HCT116 (cell line): ENCODE measurements at regions not wholly inside any gene's neighbourhood (a gene's known extent, or its start where the extent isn't known, plus 50 kb on each side); places are given as distances from the start of the nearest gene placed in this dataset.
A peak's percentile ranks its signal among the peaks of the same experiment; 100 is the strongest.

Experiments used
- ATAC-seq: fragments of 200-7000 bp; cut with Tn5 transposase; 2 replicates; pipeline ENCODE4 v1.9.1; 2020; ENCODE audit warnings: mild to moderate bottlenecking, moderate library complexity
- BruUV-seq: library from RNA; stranded (reverse); fragments of 400-500 nt; replicated peaks from 2 replicates; lab custom pipeline; 2021; lab: Mats Ljungman, UMichigan
- CTCF ChIA-PET: fragments of 300-600 bp; sonication (Branson Sonifier 250); formaldehyde crosslinking; loops from one replicate; lab custom pipeline; 2021; ENCODE audit warnings: antibody characterized with exemption; lab: Charles Lee
- POLR2A ChIA-PET: fragments of 300-600, 350-600 bp; sonication (Branson Sonifier 250); formaldehyde crosslinking; loops from one replicate; lab custom pipeline; 2021; ENCODE audit warnings: antibody characterized with exemption; lab: Charles Lee
- RAD21 ChIA-PET, 2 experiments: fragments of 300-600 bp; sonication (Branson Sonifier 250); formaldehyde crosslinking; loops; one replicate each; lab custom pipeline; 2023; ENCODE audit warnings: low total read pairs in 2 of 2; ENCODE audit not compliant: uncharacterized antibody in 2 of 2, unreplicated experiment in 2 of 2, low non-redundant PET in 1 of 2; lab: Charles Lee
- DNase-seq: peaks from one replicate; pipeline ENCODE4 v3.0.0-alpha.2; 2010; ENCODE audit warnings: low read depth, low spot score
- H2AFZ ChIP-seq: fragments of 200-600 bp; shearing (Covaris generic), sonication (generic); 2 replicates; pipeline ENCODE4 v1.6.1; 2017; ENCODE audit warnings: low read depth, mixed run types, mixed read lengths, antibody characterized with exemption, low read length; ENCODE audit not compliant: poor library complexity, severe bottlenecking
- H3K27ac ChIP-seq: 2 replicates; pipeline ENCODE4 v1.5.1; 2012; ENCODE audit warnings: low read depth, low read length
- H3K27me3 ChIP-seq: fragments of 200-600 bp; sonication (generic); 2 replicates; pipeline ENCODE4 v1.6.1; 2016; ENCODE audit warnings: mixed run types, low read length, mixed read lengths; ENCODE audit not compliant: insufficient read depth
- H3K36me3 ChIP-seq, 2 experiments: fragments of 200-500 bp in 1 of 2; fragments of 200-600 bp in 1 of 2; sonication (Bioruptor generic) in 1 of 2; sonication (generic) in 1 of 2; 2 replicates each; pipeline versions ENCODE4 v1.5.1 to v1.6.1; 2014 to 2016; ENCODE audit warnings: low read length in 2 of 2, inconsistent platforms in 1 of 2, mixed read lengths in 1 of 2, mixed run types in 1 of 2; ENCODE audit not compliant: insufficient read depth in 2 of 2, control insufficient read depth in 1 of 2
- H3K4me1 ChIP-seq, 2 experiments: fragments of 200-600 bp in 1 of 2; sonication (generic) in 1 of 2; 2 replicates each; pipeline versions ENCODE4 v1.5.1 to v1.6.1; 2012 to 2017; ENCODE audit warnings: low read length in 2 of 2, inconsistent platforms in 1 of 2, mild to moderate bottlenecking in 1 of 2, mixed read lengths in 1 of 2, mixed run types in 1 of 2, moderate library complexity in 1 of 2; ENCODE audit not compliant: insufficient read depth in 2 of 2, control insufficient read depth in 1 of 2
- H3K4me2 ChIP-seq: fragments of 200-600 bp; sonication (generic); 2 replicates; pipeline ENCODE4 v1.6.1; 2017; ENCODE audit warnings: mixed run types, low read length, mixed read lengths
- H3K4me3 ChIP-seq, 2 experiments: fragments of 200-600 bp in 1 of 2; sonication (generic) in 1 of 2; replicated peaks in 1 of 2; 2 replicates each; pipeline ENCODE4 v1.5.1; 2011 to 2016; ENCODE audit warnings: low read length in 2 of 2, control low read depth in 1 of 2, low read depth in 1 of 2, mild to moderate bottlenecking in 1 of 2, mixed read lengths in 1 of 2, mixed run types in 1 of 2
- H3K79me2 ChIP-seq: fragments of 200-600 bp; sonication (generic); 2 replicates; pipeline ENCODE4 v1.6.1; 2017; ENCODE audit warnings: mild to moderate bottlenecking, mixed run types, low read length, moderate library complexity, mixed read lengths; ENCODE audit not compliant: insufficient read depth
- H3K9ac ChIP-seq: fragments of 200-600 bp; sonication (generic); 2 replicates; pipeline ENCODE4 v1.6.1; 2016; ENCODE audit warnings: low read length, mixed read lengths
- H3K9me2 ChIP-seq: fragments of 200-600 bp; sonication (generic), shearing (Covaris generic); 2 replicates; pipeline ENCODE4 v1.6.1; 2017; ENCODE audit warnings: mixed run types, mild to moderate bottlenecking, moderate library complexity; ENCODE audit not compliant: insufficient read depth
- H3K9me3 ChIP-seq, 2 experiments: fragments of 200-500 bp in 1 of 2; fragments of 200-600 bp in 1 of 2; sonication (Bioruptor generic) in 1 of 2; sonication (generic) in 1 of 2; 2 replicates each; pipeline ENCODE4 v1.6.1; 2014 to 2017; ENCODE audit warnings: low read length in 2 of 2, mixed read lengths in 2 of 2, inconsistent platforms in 1 of 2, low read depth in 1 of 2, mild to moderate bottlenecking in 1 of 2, mixed run types in 1 of 2, moderate library complexity in 1 of 2; ENCODE audit not compliant: control insufficient read depth in 1 of 2, insufficient read depth in 1 of 2
- H4K20me1 ChIP-seq: fragments of 200-600 bp; sonication (generic), shearing (Covaris generic); 2 replicates; pipeline ENCODE4 v1.6.1; 2017; ENCODE audit warnings: mixed run types, mild to moderate bottlenecking, moderate library complexity; ENCODE audit not compliant: insufficient read depth
- CEBPB ChIP-seq: IDR thresholded peaks from 2 replicates; pipeline ENCODE4 v1.6.1; 2012; ENCODE audit warnings: low read depth
- EGR1 ChIP-seq: IDR thresholded peaks from 2 replicates; pipeline ENCODE4 v1.6.1; 2012; ENCODE audit warnings: low read depth
- ELF1 ChIP-seq: IDR thresholded peaks from 2 replicates; pipeline ENCODE4 v1.6.1; 2012; ENCODE audit warnings: low read depth, borderline replicate concordance
- EZH2 ChIP-seq: fragments of 200-600 bp; sonication (generic); IDR thresholded peaks from 2 replicates; pipeline ENCODE4 v1.6.1; 2017; ENCODE audit warnings: antibody characterized with exemption, mixed run types
- EZH2phosphoT487 ChIP-seq: fragments of 200-600 bp; IDR thresholded peaks from 2 replicates; pipeline ENCODE4 v1.6.1; 2018; ENCODE audit warnings: antibody characterized with exemption, borderline replicate concordance
- FOSL1 ChIP-seq: IDR thresholded peaks from 2 replicates; pipeline ENCODE4 v1.6.1; 2012; ENCODE audit warnings: low read depth
- JUND ChIP-seq: IDR thresholded peaks from 2 replicates; pipeline ENCODE4 v1.6.1; 2012
- POLR2A ChIP-seq: IDR thresholded peaks from 2 replicates; pipeline ENCODE4 v1.7.0; 2011; ENCODE audit warnings: borderline replicate concordance; ENCODE audit not compliant: insufficient read depth, insufficient read length; ENCODE audit errors: extremely low read depth
- POLR2AphosphoS5 ChIP-seq: IDR thresholded peaks from 2 replicates; pipeline ENCODE4 v1.6.1; 2011; ENCODE audit warnings: mild to moderate bottlenecking, low read depth, low read length, moderate library complexity
- RAD21 ChIP-seq: IDR thresholded peaks from 2 replicates; pipeline ENCODE4 v1.6.1; 2012; ENCODE audit warnings: low read depth, mild to moderate bottlenecking
- SIN3A ChIP-seq: IDR thresholded peaks from 2 replicates; pipeline ENCODE4 v1.6.1; 2012; ENCODE audit warnings: low read depth
- SP1 ChIP-seq: IDR thresholded peaks from 2 replicates; pipeline ENCODE4 v1.6.1; 2012; ENCODE audit warnings: low read depth
- SRF ChIP-seq: IDR thresholded peaks from 2 replicates; pipeline ENCODE4 v1.6.1; 2012; ENCODE audit warnings: low read depth
- TCF7L2 ChIP-seq: IDR thresholded peaks from 2 replicates; pipeline ENCODE4 v1.7.0; 2011; ENCODE audit warnings: borderline replicate concordance, inconsistent platforms; ENCODE audit not compliant: insufficient read depth, insufficient read length; ENCODE audit errors: extremely low read depth
- YY1 ChIP-seq: IDR thresholded peaks from 2 replicates; pipeline ENCODE4 v1.6.1; 2011; ENCODE audit warnings: low read length, low read depth, moderate library complexity, mild to moderate bottlenecking; ENCODE audit not compliant: insufficient replicate concordance; ENCODE audit errors: extremely low read depth
- ZFX ChIP-seq: fragments of 450-650 bp; IDR thresholded peaks from 2 replicates; pipeline ENCODE4 v1.6.1; 2017
- ZNF274 ChIP-seq: fragments of 200-500 bp; sonication (Bioruptor generic); IDR thresholded peaks from 2 replicates; pipeline ENCODE4 v1.6.1; 2014; ENCODE audit warnings: mild to moderate bottlenecking, low read depth, low read length, inconsistent platforms
- intact Hi-C: fragments of 100-400 bp; cut with micrococcal nuclease; formaldehyde crosslinking; loops from 2 replicates; pipeline ENCODE4 v1.10.0; 2022
- TF ChIP-seq, protein P1 (sequence below): IDR thresholded peaks from 2 replicates; pipeline ENCODE4 v1.6.1; 2011; ENCODE audit warnings: mild to moderate bottlenecking, low read length, moderate library complexity; ENCODE audit not compliant: insufficient replicate concordance; ENCODE audit errors: extremely low read depth
- TF ChIP-seq, protein P2 (sequence below): IDR thresholded peaks from 2 replicates; pipeline ENCODE4 v1.6.1; 2012; ENCODE audit warnings: low read depth
- TF ChIP-seq, protein P3 (sequence below): IDR thresholded peaks from 2 replicates; pipeline ENCODE4 v1.6.1; 2012
- TF ChIP-seq, protein P4 (sequence below), 3 experiments: fragments of 200-600 bp in 1 of 3; sonication (generic) in 1 of 3; IDR thresholded peaks in 2 of 3; conservative IDR thresholded peaks in 1 of 3; 2 replicates each; pipeline ENCODE4 v1.5.1; 2012 to 2017; ENCODE audit warnings: low read depth in 2 of 3, low read length in 2 of 3, antibody characterized with exemption in 1 of 3, borderline replicate concordance in 1 of 3, control low read depth in 1 of 3, mild to moderate bottlenecking in 1 of 3, mixed read lengths in 1 of 3, mixed run types in 1 of 3, moderate library complexity in 1 of 3; ENCODE audit not compliant: insufficient read depth in 1 of 3

DNA sequence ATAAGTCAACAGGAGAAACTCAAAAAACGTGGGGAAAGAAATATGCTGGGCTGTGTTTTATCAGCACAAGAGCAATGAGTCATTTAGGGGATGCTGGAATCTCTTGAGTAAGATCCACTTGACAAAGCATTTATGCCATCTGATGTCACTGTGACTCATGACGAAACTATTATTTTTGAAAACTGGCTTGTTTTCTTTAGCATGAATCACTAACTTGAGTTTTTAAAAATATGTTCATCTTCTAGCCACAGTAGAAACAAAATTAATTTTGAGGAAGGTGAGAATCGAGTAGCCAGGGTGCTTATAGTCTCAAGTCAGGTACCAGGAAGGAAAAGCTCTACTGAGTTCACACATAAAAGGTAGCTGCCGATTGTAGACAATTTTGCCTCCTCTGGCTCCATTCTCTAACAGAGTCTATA, 456.2 kb upstream of the MGAT4C start:
- H3K27me3 ChIP-seq: no peaks in the 10 kb centered on the region
- no peaks in the 10 kb centered on the region for H3K36me3 ChIP-seq
- no peaks in the 10 kb centered on the region for H3K9me2 ChIP-seq
- RAD21 ChIA-PET: no interaction called here
- peak overlapping the region; percentile 87 for H2AFZ ChIP-seq
- peak overlapping the region; percentile 54; the same call in 1 of the 2 replicates for H3K27ac ChIP-seq
- CTCF ChIA-PET: no interaction called here
- 0 out of 2 replicates have a peak overlapping the region, but pooled peaks have one; percentile 21 for H3K9ac ChIP-seq
- intact Hi-C loops: no loop called here
- H3K4me1 ChIP-seq: peaks cover 9 to 21% of the 10 kb centered on the region in 2 experiments
- no peaks in the 10 kb centered on the region for H3K79me2 ChIP-seq
- H3K4me2 ChIP-seq: peak overlapping the region; percentile 64
- POLR2A ChIA-PET: no interaction called here
- no peaks in the 10 kb centered on the region for H3K9me3 ChIP-seq
- DNase-seq: peak; percentile 95
- H3K4me3 ChIP-seq: peak overlapping the region in 1 of 2 experiments; percentile 12; a peak in 1 of 4 replicates
- no peaks in the 10 kb centered on the region for H4K20me1 ChIP-seq
- no TSS peak for BruUV-seq
- peak; percentile 92 for ATAC-seq
- TF ChIP-seq, protein P1, sequence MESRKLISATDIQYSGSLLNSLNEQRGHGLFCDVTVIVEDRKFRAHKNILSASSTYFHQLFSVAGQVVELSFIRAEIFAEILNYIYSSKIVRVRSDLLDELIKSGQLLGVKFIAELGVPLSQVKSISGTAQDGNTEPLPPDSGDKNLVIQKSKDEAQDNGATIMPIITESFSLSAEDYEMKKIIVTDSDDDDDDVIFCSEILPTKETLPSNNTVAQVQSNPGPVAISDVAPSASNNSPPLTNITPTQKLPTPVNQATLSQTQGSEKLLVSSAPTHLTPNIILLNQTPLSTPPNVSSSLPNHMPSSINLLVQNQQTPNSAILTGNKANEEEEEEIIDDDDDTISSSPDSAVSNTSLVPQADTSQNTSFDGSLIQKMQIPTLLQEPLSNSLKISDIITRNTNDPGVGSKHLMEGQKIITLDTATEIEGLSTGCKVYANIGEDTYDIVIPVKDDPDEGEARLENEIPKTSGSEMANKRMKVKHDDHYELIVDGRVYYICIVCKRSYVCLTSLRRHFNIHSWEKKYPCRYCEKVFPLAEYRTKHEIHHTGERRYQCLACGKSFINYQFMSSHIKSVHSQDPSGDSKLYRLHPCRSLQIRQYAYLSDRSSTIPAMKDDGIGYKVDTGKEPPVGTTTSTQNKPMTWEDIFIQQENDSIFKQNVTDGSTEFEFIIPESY: no peak
- TF ChIP-seq ELF1 (no peak; the same call in 1 of the 2 replicates), EZH2 (no peak), SIN3A (peak; percentile 78), ZNF274 (no peak), EGR1 (peak; percentile 25; the same call in 1 of the 2 replicates), EZH2phosphoT487 (no peak), JUND (peak; percentile 98), SP1 (peak; percentile 89), FOSL1 (peak; percentile 99), POLR2AphosphoS5 (peak; percentile 47; the same call in 1 of the 2 replicates), TCF7L2 (peak; percentile 24), POLR2A (no peak), CEBPB (peak; percentile 96), YY1 (peak; percentile 42), ZFX (no peak), SRF (peak; percentile 80), RAD21 (peak; percentile 29; the same call in 1 of the 2 replicates)
- TF ChIP-seq, protein P2, sequence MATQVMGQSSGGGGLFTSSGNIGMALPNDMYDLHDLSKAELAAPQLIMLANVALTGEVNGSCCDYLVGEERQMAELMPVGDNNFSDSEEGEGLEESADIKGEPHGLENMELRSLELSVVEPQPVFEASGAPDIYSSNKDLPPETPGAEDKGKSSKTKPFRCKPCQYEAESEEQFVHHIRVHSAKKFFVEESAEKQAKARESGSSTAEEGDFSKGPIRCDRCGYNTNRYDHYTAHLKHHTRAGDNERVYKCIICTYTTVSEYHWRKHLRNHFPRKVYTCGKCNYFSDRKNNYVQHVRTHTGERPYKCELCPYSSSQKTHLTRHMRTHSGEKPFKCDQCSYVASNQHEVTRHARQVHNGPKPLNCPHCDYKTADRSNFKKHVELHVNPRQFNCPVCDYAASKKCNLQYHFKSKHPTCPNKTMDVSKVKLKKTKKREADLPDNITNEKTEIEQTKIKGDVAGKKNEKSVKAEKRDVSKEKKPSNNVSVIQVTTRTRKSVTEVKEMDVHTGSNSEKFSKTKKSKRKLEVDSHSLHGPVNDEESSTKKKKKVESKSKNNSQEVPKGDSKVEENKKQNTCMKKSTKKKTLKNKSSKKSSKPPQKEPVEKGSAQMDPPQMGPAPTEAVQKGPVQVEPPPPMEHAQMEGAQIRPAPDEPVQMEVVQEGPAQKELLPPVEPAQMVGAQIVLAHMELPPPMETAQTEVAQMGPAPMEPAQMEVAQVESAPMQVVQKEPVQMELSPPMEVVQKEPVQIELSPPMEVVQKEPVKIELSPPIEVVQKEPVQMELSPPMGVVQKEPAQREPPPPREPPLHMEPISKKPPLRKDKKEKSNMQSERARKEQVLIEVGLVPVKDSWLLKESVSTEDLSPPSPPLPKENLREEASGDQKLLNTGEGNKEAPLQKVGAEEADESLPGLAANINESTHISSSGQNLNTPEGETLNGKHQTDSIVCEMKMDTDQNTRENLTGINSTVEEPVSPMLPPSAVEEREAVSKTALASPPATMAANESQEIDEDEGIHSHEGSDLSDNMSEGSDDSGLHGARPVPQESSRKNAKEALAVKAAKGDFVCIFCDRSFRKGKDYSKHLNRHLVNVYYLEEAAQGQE: no peak
- TF ChIP-seq, protein P3, sequence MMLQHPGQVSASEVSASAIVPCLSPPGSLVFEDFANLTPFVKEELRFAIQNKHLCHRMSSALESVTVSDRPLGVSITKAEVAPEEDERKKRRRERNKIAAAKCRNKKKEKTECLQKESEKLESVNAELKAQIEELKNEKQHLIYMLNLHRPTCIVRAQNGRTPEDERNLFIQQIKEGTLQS: peak; percentile 69
- TF ChIP-seq, protein P4, sequence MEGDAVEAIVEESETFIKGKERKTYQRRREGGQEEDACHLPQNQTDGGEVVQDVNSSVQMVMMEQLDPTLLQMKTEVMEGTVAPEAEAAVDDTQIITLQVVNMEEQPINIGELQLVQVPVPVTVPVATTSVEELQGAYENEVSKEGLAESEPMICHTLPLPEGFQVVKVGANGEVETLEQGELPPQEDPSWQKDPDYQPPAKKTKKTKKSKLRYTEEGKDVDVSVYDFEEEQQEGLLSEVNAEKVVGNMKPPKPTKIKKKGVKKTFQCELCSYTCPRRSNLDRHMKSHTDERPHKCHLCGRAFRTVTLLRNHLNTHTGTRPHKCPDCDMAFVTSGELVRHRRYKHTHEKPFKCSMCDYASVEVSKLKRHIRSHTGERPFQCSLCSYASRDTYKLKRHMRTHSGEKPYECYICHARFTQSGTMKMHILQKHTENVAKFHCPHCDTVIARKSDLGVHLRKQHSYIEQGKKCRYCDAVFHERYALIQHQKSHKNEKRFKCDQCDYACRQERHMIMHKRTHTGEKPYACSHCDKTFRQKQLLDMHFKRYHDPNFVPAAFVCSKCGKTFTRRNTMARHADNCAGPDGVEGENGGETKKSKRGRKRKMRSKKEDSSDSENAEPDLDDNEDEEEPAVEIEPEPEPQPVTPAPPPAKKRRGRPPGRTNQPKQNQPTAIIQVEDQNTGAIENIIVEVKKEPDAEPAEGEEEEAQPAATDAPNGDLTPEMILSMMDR (IDR thresholded peaks at IDR 0.05 in 2 of 3, conservative IDR thresholded peaks at IDR 0.05 in 1 of 3; ENCODE audit: borderline replicate concordance in 1 of 3, insufficient read depth in 1 of 3, low read depth in 2 of 3, low read length in 2 of 3): no peak
